ENCODE measurements at regions not wholly inside any gene's neighbourhood (a gene's known extent, or its start where the extent isn't known, plus 50 kb on each side); places are given as distances from the start of the nearest gene placed in this dataset.
"Not testable (repeated sequence)": the region's sequence is repeated elsewhere in the genome, so short reads cannot be mapped to it uniquely, and the experiment has no call there.

DNA sequence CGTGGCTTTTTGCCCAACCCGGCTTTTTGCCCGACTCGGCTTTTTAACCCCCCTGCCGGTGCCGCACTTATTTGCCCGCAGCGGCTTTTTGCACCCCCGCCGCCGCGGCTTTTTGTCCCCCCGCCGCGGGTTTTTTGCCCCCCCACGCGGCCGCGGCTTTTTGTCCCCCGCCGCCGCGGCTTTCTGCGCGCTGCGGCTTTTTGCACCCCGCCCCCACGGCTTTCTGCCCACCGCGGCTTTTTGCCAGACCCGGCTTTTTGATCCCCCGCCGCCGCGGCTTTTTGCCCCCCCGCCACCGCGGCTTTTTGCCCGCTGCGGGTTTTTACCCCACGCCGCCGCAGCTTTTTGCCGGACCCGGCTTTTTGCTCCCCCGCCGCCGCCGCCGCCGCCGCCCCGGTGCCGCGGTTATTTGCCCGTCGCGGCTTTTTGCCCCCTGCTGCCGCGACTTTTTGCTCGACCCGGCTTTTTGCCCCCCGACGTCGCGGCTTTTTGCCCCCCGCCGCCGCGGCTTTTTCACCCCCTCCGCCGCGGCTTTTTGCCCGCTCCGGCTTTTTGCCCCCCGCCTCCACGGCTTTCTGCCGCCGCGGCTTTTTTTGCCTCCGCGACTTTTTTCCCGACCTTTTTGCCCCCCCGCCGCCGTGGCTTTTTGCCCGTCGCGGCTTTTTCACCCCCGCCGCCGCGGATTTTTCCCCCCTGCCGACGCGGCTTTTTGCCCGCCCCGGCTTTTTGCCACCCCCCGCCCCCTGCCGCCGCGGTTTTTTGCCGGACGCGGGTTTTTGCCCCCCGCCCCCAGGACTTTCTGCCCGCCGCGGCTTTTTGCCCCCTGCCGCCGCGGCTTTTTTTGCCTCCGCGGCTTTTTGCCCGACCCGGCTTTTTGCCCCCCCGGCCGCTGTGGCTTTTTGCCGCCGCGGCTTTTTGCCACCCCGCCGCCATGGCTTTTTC lies 2786.5 kb downstream of the RPIA start:
- no peak overlapping the region for H3K27ac ChIP-seq

DNA sequence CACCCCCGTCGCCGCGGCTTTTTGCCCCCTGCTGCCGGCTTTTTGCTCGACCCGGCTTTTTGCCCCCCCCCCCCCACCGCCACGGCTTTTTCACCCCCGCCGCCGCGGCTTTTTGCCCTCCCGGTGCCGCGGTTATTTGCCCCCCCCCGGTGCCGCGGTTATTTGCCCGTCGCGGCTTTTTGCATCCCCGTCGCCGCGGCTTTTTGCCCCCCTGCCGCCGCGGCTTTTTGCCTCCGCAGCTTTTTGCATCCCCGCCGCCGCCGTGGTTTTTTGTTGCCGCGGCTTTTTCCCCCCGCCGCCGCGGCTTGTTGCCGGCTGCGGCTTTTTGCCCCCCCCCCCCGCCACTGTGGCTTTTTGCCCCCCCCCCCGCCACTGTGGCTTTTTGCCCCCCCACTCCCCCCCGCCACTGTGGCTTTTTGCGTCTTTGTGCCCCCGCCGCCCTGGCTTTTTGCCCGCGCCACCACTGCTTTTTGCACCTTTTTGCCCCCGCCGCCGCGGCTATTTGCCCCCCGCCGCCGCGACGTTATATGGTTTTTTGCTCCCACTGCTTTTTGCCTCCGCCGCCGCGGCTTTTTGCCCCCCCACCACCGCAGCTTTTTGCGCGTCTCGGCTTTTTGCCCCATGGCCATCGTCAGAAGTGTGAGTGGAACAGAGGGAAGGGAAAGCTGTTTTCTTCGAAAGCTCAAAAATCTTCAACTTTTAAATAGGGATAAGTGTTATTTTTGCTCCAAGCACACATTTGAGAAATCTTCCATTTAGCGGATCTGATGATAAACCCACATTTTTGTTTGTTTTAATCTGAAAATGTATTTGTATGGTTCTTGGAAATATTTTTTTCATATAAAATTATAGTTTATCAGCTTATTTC lies 2787.6 kb downstream of the RPIA start:
- peak overlapping the region; percentile 61 for H3K4me3 ChIP-seq
- H3K27ac ChIP-seq = not testable (repeated sequence)
- DNase-seq (ENCODE audit: low spot score) = peak; percentile 33

More for the DNA sequence above, 2786.5 kb downstream of the RPIA start:
- peak; percentile 64 for DNase-seq (ENCODE audit: low spot score)
- peak overlapping the region; percentile 61 for H3K4me3 ChIP-seq
- TF ChIP-seq, protein P1, sequence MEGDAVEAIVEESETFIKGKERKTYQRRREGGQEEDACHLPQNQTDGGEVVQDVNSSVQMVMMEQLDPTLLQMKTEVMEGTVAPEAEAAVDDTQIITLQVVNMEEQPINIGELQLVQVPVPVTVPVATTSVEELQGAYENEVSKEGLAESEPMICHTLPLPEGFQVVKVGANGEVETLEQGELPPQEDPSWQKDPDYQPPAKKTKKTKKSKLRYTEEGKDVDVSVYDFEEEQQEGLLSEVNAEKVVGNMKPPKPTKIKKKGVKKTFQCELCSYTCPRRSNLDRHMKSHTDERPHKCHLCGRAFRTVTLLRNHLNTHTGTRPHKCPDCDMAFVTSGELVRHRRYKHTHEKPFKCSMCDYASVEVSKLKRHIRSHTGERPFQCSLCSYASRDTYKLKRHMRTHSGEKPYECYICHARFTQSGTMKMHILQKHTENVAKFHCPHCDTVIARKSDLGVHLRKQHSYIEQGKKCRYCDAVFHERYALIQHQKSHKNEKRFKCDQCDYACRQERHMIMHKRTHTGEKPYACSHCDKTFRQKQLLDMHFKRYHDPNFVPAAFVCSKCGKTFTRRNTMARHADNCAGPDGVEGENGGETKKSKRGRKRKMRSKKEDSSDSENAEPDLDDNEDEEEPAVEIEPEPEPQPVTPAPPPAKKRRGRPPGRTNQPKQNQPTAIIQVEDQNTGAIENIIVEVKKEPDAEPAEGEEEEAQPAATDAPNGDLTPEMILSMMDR (IDR thresholded peaks at IDR 0.05) = no peak

DNA sequence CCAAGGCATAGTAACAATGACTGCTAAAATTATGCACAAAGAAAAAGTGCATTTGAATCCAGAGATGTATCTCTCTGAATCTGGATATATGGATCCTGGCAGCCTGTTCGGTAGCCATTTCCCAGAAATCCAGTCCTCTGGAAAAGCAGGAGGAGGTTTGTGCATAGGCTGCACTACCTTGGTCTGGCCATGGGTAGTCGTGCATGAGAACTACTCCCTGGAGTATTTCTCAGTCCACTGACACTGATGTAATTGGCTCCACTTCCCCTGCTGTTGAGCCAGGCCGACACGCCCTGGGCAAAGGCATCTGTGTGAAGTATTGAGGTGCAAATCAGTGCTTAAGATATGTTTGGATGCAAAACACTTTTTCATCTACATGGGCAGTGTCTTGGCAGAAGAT lies 2793.8 kb downstream of the RPIA start:
- DNase-seq (ENCODE audit: low spot score); H3K4me3 ChIP-seq; H3K27ac ChIP-seq: not testable (repeated sequence)

DNA sequence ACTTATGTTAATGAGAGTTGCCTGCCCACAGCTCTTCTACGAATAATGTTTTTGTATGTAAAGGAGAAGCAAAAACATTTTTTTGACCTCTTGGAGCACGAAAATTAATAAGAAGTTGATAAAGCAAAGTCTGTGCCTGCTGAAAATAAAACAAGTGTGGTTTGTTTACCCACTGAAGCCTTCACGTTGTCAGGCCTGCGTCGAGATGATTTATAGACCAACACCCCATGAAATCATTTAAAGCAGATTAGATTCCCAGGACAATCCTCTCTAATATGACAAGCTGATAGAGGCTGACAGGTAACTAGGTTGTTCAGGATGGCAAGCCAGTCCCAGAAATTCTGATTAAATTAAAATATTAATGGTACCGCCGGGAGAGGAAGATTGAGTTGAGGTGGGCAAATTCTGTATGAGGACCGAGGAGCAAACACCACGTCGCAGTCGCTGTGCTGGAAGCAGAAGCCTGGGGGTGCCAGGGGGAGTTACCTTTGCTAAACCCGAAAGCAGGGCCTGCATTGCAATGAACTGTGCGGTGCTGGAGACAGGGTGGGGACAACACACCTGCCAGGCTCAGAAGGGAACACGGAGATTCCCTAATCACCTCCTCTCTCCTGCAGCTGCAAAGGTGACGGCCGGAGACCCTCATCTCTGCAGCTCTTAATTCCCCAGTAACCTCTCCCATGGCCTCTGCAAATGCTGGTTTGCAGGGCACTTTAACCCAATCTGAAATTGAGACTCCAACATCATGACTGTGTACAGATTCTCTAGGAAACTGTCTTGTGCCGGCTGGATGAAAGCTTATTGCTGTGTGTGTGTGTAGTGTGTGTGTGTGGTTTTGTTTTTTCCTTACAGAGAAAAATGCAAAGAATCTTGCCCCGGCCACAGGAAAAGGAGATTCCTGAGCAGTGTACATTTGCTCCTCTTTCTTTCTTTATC lies 2805.9 kb downstream of the RPIA start:
- H3K27ac ChIP-seq; H3K4me3 ChIP-seq; DNase-seq (ENCODE audit: low spot score): not testable (repeated sequence)

DNA sequence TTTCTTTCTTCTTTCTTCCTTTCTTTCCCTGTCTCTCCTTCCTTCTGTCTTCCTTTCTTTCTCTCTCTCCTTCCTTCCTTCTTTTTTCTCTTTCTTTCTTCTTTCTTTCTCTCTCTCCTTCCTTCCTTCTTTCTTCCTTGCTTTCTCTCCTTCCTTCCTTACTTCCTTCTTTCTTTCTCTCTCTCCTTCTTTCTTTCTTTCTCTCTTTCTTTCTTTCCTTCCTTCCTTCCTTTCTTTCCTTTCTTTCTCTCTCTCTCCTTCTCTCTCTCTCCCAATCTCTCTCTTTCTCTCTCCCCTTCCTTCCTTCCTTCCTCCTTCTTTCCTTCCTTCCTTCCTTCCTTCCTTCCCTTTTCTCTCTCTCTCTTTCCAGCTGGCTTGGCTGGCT lies 2806.6 kb downstream of the RPIA start:
- DNase-seq (ENCODE audit: low spot score) = not testable (repeated sequence)

DNA sequence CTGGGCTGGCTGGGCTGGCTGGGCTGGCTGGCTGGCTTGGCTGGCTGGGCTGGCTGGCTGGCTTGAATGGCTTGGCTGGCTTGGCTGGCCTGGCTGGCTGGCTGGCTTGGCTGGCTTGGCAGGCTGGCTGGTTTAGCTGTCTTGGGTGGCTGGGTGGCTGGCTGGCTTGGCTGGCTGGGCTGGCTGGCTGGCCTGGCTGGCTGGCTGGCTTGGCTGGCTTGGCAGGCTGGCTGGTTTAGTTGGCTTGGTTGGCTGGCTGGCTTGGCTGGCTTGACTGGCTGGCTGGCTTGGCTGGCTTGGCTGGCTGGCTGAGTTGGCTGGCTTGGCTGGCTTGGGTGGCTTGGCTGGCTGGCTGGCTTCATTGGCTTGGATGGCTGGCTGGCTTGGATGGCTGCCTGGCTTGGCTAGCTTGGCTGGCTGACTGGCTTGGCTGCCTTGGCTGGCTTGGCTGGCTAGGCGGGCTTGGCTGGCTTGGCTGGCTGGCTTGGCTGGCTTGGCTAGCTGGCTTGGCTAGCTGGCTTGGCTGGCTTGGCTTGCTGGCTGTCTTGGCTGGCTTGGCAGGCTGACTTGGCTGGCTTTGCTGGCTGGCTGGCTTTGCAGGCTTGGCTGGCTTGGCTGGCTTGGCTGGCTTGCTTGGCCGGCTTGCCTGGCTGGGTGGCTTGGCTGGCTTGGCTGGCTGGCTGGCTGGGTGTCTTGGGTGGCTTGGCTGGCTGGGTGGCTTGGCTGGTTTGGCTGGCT lies 2807.2 kb downstream of the RPIA start:
- H3K4me3 ChIP-seq, H3K27ac ChIP-seq: not testable (repeated sequence)
- peak; percentile 58 for DNase-seq (ENCODE audit: low spot score)

More for the DNA sequence above, 2806.6 kb downstream of the RPIA start:
- H3K27ac ChIP-seq, H3K4me3 ChIP-seq: not testable (repeated sequence)

DNA sequence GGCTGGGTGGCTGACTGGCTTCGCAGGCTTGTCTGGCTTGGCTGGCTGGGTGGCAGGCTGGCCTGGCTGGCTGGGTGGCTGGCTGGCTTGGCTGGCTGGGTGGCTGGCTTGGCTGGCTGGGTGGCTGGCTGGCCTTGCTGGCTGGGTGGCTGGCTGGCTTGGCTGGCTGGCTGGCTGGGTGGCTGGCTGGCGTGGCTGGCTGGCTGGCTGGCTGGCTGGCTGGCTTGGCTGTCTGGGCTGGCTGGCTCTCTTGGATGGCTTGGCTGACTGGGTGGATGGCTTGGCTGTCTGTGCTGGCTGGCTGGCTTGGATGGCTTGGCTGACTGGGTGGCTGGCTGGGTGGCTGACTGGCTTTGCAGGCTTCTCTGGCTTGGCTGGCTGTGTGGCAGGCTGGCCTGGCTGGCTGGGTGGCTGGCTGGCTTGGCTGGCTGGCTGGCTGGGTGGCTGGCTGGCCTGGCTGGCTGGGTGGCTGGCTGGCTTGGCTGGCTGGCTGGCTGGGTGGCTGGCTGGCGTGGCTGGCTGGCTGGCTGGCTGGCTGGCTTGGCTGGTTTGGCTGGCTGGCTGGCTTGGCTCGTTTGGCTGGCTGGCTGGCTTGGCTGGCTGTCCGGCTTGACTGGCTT lies 2808.1 kb downstream of the RPIA start:
- H3K4me3 ChIP-seq = not testable (repeated sequence)
- peak; percentile 77 for DNase-seq (ENCODE audit: low spot score)

DNA sequence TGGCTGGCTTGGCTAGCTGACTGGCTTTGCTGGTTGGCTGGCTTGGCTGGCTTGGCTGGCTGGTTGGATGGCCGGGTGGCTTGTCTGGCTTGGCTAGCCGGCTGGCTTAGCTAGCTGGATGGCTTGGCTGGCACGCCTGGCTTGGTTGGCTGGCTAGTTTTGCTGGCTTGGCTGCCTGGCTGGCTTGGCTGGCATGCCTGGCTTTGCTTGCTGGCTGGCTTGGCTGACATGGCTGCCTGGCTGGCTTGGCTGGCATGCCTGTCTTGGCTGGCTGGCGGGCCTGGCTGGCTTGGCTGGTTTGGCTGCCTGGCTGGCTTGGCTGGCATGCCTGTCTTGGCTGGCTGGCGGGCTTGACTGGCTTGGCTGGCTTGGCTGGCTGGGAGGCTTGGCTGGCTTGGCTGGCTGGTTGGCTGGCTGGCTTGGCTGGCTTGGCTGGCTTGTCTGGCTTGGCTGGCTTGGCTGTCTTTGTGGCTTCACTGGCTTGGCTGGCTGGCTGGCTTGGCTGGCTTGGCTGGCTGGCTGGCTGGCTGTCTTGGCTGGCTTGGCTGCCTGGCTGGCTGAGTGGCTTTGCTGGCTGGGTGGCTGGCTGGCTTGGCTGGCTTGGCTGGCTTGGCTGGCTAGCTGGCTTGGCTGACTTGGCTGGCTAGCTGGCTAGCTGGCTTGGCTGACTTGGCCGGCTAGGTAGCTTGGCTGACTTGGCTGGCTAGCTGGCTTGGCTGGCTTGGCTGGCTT lies 2808.9 kb downstream of the RPIA start:
- not testable (repeated sequence) for H3K27ac ChIP-seq; H3K4me3 ChIP-seq; DNase-seq (ENCODE audit: low spot score)

More for the DNA sequence above, 2808.1 kb downstream of the RPIA start:
- not testable (repeated sequence) for H3K27ac ChIP-seq

DNA sequence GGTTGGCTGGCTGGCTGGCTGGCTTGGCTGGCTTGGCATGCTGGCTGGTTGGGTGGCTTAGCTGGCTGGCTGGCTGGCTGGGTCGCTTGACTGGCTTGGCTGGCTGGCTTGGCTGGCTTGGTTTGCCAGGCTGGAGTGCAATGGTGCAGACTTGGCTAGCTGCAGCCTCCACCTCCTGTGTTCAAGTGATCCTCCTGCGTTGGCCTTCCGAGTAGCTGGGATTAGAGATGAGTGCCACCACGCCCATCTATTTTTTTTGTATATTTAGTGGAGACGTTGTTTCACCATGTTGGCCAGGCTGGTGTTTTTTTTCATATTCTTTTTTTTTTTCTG lies 2809.5 kb downstream of the RPIA start:
- not testable (repeated sequence) for H3K27ac ChIP-seq, H3K4me3 ChIP-seq
- peak; percentile 68 for DNase-seq (ENCODE audit: low spot score)

DNA sequence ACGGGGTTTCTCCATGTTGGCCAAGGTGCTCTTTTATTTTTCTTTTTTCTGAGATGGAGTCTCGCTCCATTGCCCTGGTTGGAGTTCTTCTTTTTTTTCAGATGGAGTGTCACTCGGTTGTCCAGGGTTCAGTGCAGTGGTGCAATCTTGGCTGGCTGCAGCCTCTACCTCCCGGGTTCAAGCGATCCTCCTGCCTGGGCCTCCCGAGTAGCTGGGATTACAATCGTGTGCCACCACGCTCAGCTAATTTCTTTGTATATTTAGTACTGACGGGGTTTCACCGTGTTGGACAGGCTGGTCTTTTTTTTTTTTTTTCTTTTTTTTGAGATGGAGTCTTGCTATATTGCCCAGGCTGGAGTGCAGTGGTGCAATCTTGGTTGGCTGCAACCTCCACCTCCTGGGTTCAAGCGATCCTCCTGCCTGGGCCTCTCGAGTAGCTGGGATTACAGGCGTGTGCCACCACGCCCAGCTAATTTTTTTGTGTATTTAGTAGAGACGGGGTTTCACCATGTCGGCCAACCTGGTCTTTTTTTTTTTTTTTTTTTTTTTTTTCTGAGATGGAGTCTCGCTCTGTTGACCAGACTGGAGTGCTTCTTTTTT lies 2810.1 kb downstream of the RPIA start:
- not testable (repeated sequence) for H3K27ac ChIP-seq; DNase-seq (ENCODE audit: low spot score); H3K4me3 ChIP-seq

DNA sequence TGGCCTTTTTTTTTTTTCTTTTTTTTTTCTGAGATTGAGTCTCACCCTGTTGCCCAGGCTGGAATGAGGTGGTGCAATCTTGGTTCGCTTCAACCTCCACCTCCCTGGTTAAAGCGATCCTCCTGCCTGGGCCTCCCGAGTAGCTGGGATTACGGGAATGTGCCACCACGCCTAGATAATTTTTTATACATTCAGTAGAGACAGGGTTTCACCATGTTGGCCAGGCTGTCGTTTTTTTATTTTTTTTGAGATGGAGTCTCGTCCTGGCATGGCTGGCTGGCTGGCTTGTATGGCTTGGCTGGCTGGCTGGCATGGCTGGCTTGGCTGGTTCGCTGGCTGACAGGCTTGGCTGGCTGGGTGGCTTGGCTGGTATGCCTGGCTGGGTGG lies 2812.1 kb downstream of the RPIA start:
- not testable (repeated sequence) for DNase-seq (ENCODE audit: low spot score); H3K4me3 ChIP-seq; H3K27ac ChIP-seq

DNA sequence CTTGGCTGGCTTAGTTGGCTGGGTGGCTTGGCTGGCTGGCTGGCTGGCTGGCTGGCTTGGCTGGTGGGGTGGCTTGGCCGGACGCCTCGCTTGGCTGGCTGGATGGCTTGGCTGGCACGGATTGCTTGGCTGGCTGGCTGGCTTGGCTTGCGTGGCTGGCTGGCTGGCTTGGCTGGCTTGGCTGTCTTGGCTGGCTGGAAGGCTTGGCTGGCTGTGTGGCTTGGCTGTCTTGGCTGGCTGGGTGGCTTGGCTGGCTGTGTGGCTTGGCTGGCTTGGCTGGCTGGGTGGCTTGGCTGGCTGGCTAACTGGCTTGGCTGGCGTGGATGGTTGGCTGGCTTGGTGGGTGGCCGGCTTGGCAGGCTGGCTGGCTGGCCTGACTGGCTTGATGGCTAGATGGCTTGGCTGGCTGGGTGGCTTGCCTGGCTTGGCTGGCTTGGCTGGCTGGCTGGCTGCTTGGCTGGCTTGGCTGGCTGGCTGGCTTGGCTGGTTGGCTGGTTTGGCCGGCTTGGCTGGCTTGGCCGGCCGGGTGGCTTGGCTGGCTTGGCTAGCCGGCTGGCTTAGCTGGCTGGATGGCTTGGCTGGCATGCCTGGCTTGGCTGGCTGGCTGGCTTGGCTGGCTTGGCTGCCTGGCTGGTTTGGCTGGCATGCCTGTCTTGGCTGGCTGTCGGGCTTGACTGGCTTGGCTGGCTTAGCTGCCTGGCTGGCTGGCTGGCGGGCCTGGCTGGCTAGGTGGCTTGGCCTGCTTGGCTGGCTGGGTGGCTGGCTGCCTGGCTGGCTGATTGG lies 2812.7 kb downstream of the RPIA start:
- not testable (repeated sequence) for H3K4me3 ChIP-seq; DNase-seq (ENCODE audit: low spot score); H3K27ac ChIP-seq

DNA sequence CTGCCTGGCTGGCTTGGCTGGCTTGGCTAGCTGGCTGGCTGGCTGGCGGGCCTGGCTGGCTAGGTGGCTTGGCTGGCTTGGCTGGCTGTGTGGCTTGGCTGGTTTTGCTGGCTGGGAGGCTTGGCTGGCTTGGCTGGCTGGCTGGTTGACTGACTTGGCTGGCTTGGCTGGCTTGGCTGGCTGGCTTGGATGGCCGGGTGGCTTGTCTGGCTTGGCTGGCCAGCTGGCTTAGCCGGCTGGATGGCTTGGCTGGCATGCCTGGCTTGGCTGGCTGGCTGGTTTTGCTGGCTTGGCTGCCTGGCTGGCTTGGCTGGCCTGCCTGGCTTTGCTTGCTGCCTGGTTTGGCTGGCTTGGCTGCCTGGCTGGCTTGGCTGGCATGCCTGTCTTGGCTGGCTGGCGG lies 2817.3 kb downstream of the RPIA start:
- H3K27ac ChIP-seq; DNase-seq (ENCODE audit: low spot score): not testable (repeated sequence)

DNA sequence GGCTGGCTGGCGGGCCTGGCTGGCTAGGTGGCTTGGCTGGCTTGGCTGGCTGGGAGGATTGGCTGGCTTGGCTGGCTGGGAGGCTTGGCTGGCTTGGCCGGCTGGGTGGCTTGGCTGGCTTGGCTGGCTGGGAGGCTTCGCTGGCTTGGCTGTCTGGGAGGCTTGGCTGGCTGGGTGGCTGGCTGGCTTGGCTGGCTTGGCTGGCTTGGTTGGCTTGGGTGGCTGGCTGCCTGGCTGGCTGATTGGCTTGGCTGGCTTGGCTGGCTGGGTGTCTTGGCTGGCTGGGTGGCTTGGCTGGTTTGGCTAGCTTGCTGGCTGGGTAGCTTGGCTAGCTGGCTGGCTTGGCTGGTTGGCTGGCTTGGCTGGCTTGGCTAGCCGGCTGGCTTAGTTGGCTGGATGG lies 2817.8 kb downstream of the RPIA start:
- H3K4me3 ChIP-seq; DNase-seq (ENCODE audit: low spot score); H3K27ac ChIP-seq: not testable (repeated sequence)

More for the DNA sequence above, 2817.3 kb downstream of the RPIA start:
- H3K4me3 ChIP-seq = not testable (repeated sequence)

Data from coronary artery (tissue), 2 donors.